GM18498 (cell line): ENCODE measurements at regions not wholly inside any gene's neighbourhood (a gene's known extent, or its start where the extent isn't known, plus 50 kb on each side); places are given as distances from the start of the nearest gene placed in this dataset.
"Not testable (repeated sequence)": the region's sequence is repeated elsewhere in the genome, so short reads cannot be mapped to it uniquely, and the experiment has no call there.

Experiments used
- ATAC-seq: cut with Tn5 transposase; IDR thresholded peaks from one replicate; pipeline ENCODE4 v1.9.1; 2021; ENCODE audit warnings: mild to moderate bottlenecking, moderate library complexity; ENCODE audit not compliant: unreplicated experiment

GRCh38 chr10:22825841-22826240 is 102.0 kb upstream of the ARMC3 start:
- no peak for ATAC-seq

GRCh38 chr10:22824984-22825383 is 102.9 kb upstream of the ARMC3 start:
- ATAC-seq = no peak

GRCh38 chr10:22824520-22824919 is 103.3 kb upstream of the ARMC3 start:
- ATAC-seq = no peak

- ATAC-seq = no peak
These were observed 104.7 kb upstream of the ARMC3 start for GRCh38 chr10:22823109-22823508.

GRCh38 chr10:22821921-22822320 is 105.9 kb upstream of the ARMC3 start:
- ATAC-seq = not testable (repeated sequence)

- no peak for ATAC-seq
These were observed 106.4 kb upstream of the ARMC3 start for GRCh38 chr10:22821501-22821900.

GRCh38 chr10:22816298-22816653 is 101.9 kb upstream of the PIP4K2A start:
- ATAC-seq = no peak

GRCh38 chr10:22810643-22811465 is 96.5 kb upstream of the PIP4K2A start:
- ATAC-seq = no peak

GRCh38 chr10:22807238-22807637 is 92.9 kb upstream of the PIP4K2A start:
- ATAC-seq = no peak

GRCh38 chr10:22805304-22805703 is 90.9 kb upstream of the PIP4K2A start:
- no peak for ATAC-seq

GRCh38 chr10:22803261-22803885 is 89.0 kb upstream of the PIP4K2A start:
- no peak for ATAC-seq

- no peak for ATAC-seq
These were observed 87.4 kb upstream of the PIP4K2A start for GRCh38 chr10:22801785-22802184.

GRCh38 chr10:22797796-22798195 is 83.4 kb upstream of the PIP4K2A start:
- ATAC-seq = not testable (repeated sequence)

- no peak for ATAC-seq
These were observed 81.2 kb upstream of the PIP4K2A start for GRCh38 chr10:22795546-22795945.

- ATAC-seq = no peak
These were observed 77.8 kb upstream of the PIP4K2A start for GRCh38 chr10:22792161-22792560.

GRCh38 chr10:22791665-22792064 is 77.3 kb upstream of the PIP4K2A start:
- no peak for ATAC-seq

GRCh38 chr10:22784668-22785067 is 70.3 kb upstream of the PIP4K2A start:
- no peak for ATAC-seq

GRCh38 chr10:22783807-22784206 is 69.4 kb upstream of the PIP4K2A start:
- ATAC-seq = no peak

- no peak for ATAC-seq
These were observed 66.1 kb upstream of the PIP4K2A start for GRCh38 chr10:22780474-22780885.

GRCh38 chr10:22779331-22780019 is 65.1 kb upstream of the PIP4K2A start:
- ATAC-seq = no peak

GRCh38 chr10:22774102-22774501 is 59.7 kb upstream of the PIP4K2A start:
- ATAC-seq = no peak

GRCh38 chr10:22771631-22772030 is 57.3 kb upstream of the PIP4K2A start:
- ATAC-seq = not testable (repeated sequence)
